NCI-H2107 (cell line): ENCODE measurements at regions not wholly inside any gene's neighbourhood (a gene's known extent, or its start where the extent isn't known, plus 50 kb on each side); places are given as distances from the start of the nearest gene placed in this dataset.
"Not testable (repeated sequence)": the region's sequence is repeated elsewhere in the genome, so short reads cannot be mapped to it uniquely, and the experiment has no call there.

Source experiments
- DNase-seq: peaks from one replicate; lab custom pipeline; 2025; lab: John Stamatoyannopoulos, UW

DNA sequence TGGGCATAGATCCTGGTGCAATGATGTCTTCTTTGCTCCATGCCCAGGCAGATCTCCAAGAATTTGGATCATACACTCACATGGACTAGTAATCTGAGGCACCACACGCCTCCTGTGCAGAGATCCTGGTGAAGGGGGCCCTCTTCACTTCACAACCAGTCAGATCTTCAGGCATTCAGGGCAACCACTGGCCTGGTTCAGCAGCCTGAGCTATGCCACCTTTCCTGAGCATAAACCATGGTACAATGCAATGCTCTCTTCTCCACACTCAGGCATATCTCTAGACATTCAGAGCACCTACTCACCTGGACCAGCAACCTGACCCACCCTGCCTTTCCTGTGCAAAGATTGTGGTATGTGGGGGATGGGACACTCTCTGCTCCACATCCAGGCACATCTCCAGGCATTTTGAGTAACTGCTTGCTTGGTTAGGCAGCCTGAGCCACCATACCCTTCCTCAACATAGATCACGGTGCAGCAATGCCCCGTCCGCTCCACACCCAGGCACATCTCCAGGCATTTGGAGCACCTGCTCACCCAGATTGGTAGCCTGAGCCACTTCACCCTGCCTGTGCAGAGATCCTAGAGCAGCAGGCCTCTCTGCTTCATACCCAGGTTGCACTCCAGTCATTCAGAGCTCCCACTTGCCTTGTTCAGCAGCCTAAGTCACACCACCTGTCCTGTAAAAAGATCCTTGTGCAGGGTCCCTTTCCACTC lies 532.2 kb upstream of the STEAP1 start:
- DNase-seq = no peak

GRCh38 chr7:89623018-89623672 lies 531.1 kb upstream of the STEAP1 start:
- DNase-seq = peak; percentile 11

- DNase-seq = not testable (repeated sequence)
Observed at GRCh38 chr7:89624155-89624554, 530.1 kb upstream of the STEAP1 start.

- DNase-seq = no peak
Observed at GRCh38 chr7:89648509-89648908, 505.8 kb upstream of the STEAP1 start.

GRCh38 chr7:89655946-89656345 lies 498.3 kb upstream of the STEAP1 start:
- DNase-seq = no peak

DNA sequence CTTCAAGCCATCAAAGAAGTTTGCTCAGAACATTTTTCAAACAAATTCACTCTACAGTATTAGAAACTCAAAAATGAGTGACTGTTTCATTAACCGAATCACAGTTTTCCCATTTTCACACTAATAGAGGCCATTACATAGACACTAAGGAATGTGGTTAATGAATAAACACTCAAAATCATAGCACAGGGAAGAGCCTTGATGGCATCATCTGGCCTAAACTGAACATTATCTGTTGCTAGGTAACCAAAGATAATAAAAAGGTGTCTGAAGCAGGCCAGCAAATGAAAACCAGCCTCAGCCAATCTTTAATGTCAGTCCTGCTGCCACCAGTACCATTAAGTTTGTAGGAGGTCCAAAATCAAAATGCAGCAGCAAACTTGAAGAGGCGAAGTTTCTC lies 492.4 kb upstream of the STEAP1 start:
- DNase-seq = no peak

GRCh38 chr7:89666136-89666835 lies 488.0 kb upstream of the STEAP1 start:
- DNase-seq = no peak

DNA sequence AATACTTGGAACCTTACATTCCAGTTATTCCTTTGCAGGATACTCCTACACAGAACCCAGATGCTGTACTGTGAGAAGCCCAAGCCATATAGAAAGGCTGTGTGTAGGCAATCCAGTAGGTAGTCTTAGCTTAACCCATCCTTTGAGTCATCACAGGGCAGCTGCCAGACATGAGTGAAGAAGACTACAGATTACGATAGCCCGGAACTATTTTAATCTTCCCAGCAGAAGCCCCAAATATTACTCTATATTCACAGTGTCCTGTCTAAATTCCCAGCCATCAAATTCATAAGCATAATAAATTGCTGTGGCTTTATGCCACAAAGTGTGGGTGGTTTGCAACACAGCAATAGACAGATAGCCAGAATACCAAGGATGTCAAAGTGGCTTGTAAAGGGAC lies 474.1 kb upstream of the STEAP1 start:
- DNase-seq = no peak

- no peak for DNase-seq
Observed at GRCh38 chr7:89681448-89681847, 472.8 kb upstream of the STEAP1 start.

- no peak for DNase-seq
Observed at GRCh38 chr7:89685287-89685686, 469.0 kb upstream of the STEAP1 start.

DNA sequence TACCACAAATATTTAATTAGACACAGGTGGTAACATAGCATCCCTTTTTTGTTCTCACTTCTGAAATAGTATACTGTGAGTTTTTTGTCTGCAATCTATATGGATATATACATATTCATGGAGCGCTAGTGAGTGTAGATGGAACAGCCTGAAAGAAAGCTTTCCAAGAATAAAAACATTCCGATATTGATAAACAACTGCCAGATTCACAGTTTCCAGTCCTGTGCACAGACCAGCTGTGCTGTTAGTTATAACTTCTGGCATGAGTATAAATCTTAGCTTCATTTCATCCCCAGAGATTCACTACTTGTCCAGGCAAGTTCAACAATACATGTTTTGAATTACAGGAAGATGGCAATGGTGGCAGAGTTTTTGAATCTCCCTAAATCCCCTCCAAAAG lies 467.1 kb upstream of the STEAP1 start:
- DNase-seq = no peak

GRCh38 chr7:89695241-89695640 lies 459.0 kb upstream of the STEAP1 start:
- DNase-seq = no peak

GRCh38 chr7:89714131-89714530 lies 440.1 kb upstream of the STEAP1 start:
- DNase-seq = no peak

GRCh38 chr7:89718941-89719340 lies 435.3 kb upstream of the STEAP1 start:
- not testable (repeated sequence) for DNase-seq

- DNase-seq = no peak
Observed at GRCh38 chr7:89728481-89728880, 425.8 kb upstream of the STEAP1 start.

DNA sequence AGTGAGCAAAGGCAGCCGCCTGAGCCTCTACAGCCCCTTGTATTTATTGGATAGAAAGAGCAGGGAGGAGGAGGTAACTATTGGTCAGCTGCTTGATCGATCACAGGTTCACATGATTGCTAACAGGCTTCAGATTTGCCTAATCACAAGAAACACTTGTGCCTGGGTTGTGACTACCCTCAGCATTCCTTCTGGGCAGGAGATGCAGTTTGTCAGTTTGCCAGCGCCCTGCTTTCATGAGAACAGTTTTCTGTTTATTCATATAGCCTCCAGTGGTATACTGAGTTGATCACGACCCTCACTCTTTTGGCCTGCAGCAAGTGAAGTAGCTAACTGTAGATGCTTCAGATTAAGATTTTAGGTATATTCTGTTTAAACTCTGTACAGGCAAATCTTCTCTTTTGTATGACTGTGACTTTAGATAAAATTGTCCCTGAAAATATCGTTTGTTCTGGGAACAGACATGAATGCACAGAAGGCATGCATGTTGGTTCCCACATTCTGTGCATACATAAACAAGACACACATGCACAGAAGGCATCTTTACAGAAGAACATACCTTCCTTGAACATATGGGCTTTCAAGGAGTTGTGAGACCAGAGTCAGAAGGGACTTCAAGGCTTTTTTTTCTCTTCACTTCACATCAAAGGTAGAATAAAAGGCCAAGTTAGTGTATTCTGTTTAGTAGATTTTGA lies 422.4 kb upstream of the STEAP1 start:
- no peak for DNase-seq

GRCh38 chr7:89738549-89738948 lies 415.7 kb upstream of the STEAP1 start:
- no peak for DNase-seq

DNA sequence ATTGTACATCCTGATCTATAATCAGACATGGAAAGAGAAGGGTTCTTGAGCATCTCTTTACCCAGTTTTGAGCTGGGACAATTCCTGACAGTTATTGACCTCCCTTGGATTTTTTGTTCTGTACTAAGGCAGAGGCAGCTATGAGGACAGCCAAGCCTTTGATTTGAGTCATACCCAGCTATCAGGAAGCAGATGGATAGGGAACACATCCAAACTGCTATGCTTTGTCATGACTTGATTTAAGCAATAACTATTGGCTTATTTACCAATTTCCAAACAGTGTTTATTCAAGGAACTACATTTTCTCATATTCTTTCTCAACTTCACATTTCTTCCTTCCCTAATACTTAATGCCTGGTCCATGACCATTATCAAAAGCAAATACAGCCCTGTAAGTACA lies 396.4 kb upstream of the STEAP1 start:
- DNase-seq = no peak

- no peak for DNase-seq
Observed at GRCh38 chr7:89760690-89761089, 393.6 kb upstream of the STEAP1 start.

GRCh38 chr7:89761173-89761572 lies 393.1 kb upstream of the STEAP1 start:
- DNase-seq = no peak

- no peak for DNase-seq
Observed at GRCh38 chr7:89770161-89770560, 384.1 kb upstream of the STEAP1 start.

GRCh38 chr7:89771003-89771636 lies 383.1 kb upstream of the STEAP1 start:
- no peak for DNase-seq
